ENCODE measurements at regions not wholly inside any gene's neighbourhood (a gene's known extent, or its start where the extent isn't known, plus 50 kb on each side); places are given as distances from the start of the nearest gene placed in this dataset.

GRCh38 chr2:7891312-7891711, 790.5 kb upstream of the ID2 start:
- Histone ChIP-seq H3K4me3 (ENCODE audit: low read length in 2 of 2) (no peak overlapping the region), H2BK120ac (ENCODE audit: low read depth, low read length) (no peak overlapping the region), H3K27me3 (ENCODE audit: control insufficient read depth in 3 of 3, insufficient read depth in 3 of 3, low read depth in 1 of 3, low read length in 3 of 3) (no peaks in the 10 kb centered on the region), H3K36me3 (replicated peaks in 1 of 2; ENCODE audit: control insufficient read depth in 2 of 2, insufficient read depth in 2 of 2, low read length in 2 of 2) (no peaks in the 10 kb centered on the region), H3K18ac (ENCODE audit: low read length) (no peak overlapping the region), H2AK5ac (ENCODE audit: low read depth, low read length) (no peak overlapping the region), H3K9ac (ENCODE audit: low read depth, low read length, poor library complexity) (no peak overlapping the region), H4K8ac (ENCODE audit: low read depth, low read length) (no peak overlapping the region), H3K23ac (ENCODE audit: low read depth, low read length, poor library complexity) (no peak overlapping the region), H2BK5ac (ENCODE audit: low read length) (no peak overlapping the region), H3K79me1 (ENCODE audit: low read depth, low read length) (no peaks in the 10 kb centered on the region), H2BK15ac (ENCODE audit: low read length) (no peak overlapping the region), H2AFZ (ENCODE audit: low read length) (no peak overlapping the region), H4K91ac (ENCODE audit: low read depth, low read length, poor library complexity) (no peak overlapping the region), H3K27ac (replicated peaks; ENCODE audit: low read length) (no peak overlapping the region), H3K9me3 (replicated peaks in 1 of 2; ENCODE audit: control insufficient read depth in 2 of 2, insufficient read depth in 1 of 2, low read depth in 1 of 2, low read length in 2 of 2) (no peaks in the 10 kb centered on the region), H3K4me2 (ENCODE audit: insufficient read depth, low read length, poor library complexity, severe bottlenecking) (no peak overlapping the region), H2BK12ac (ENCODE audit: low read length) (no peak overlapping the region), H3K4ac (ENCODE audit: low read length) (no peak overlapping the region), H3K4me1 (ENCODE audit: control insufficient read depth in 2 of 2, insufficient read depth in 1 of 2, low read depth in 1 of 2, low read length in 2 of 2) (peaks cover 0 to 5% of the 10 kb centered on the region in 2 donors), H3K14ac (ENCODE audit: low read length) (no peak overlapping the region)
- no peak for DNase-seq (ENCODE audit: low spot score)
- WGBS, 2 donors (ENCODE audit: extremely low coverage in 2 of 2, insufficient read length in 2 of 2, insufficient replicate concordance in 1 of 2) = no CpG with 5 or more reads among the region's 2 CpGs

- no peak overlapping the region for H3K27ac ChIP-seq (replicated peaks; ENCODE audit: low read length)
- no peak overlapping the region for H3K9ac ChIP-seq (ENCODE audit: low read depth, low read length, poor library complexity)
- no peak overlapping the region for H4K8ac ChIP-seq (ENCODE audit: low read depth, low read length)
- no peak overlapping the region for H3K18ac ChIP-seq (ENCODE audit: low read length)
- no peak overlapping the region for H3K4ac ChIP-seq (ENCODE audit: low read length)
- H2AK5ac ChIP-seq (ENCODE audit: low read depth, low read length) = no peak overlapping the region
- DNase-seq (ENCODE audit: low spot score) = no peak
- no peak overlapping the region for H4K91ac ChIP-seq (ENCODE audit: low read depth, low read length, poor library complexity)
- no peaks in the 10 kb centered on the region for H3K36me3 ChIP-seq (replicated peaks in 1 of 2; ENCODE audit: control insufficient read depth in 2 of 2, insufficient read depth in 2 of 2, low read length in 2 of 2)
- no peak overlapping the region for H3K4me2 ChIP-seq (ENCODE audit: insufficient read depth, low read length, poor library complexity, severe bottlenecking)
- H3K23ac ChIP-seq (ENCODE audit: low read depth, low read length, poor library complexity) = no peak overlapping the region
- H2BK5ac ChIP-seq (ENCODE audit: low read length) = no peak overlapping the region
- no peaks in the 10 kb centered on the region for H3K9me3 ChIP-seq (replicated peaks in 1 of 2; ENCODE audit: control insufficient read depth in 2 of 2, insufficient read depth in 1 of 2, low read depth in 1 of 2, low read length in 2 of 2)
- no peaks in the 10 kb centered on the region for H3K27me3 ChIP-seq (ENCODE audit: control insufficient read depth in 3 of 3, insufficient read depth in 3 of 3, low read depth in 1 of 3, low read length in 3 of 3)
- no peak overlapping the region for H3K4me3 ChIP-seq (ENCODE audit: low read length in 2 of 2)
- H2AFZ ChIP-seq (ENCODE audit: low read length) = no peak overlapping the region
- peaks cover 2 to 6% of the 10 kb centered on the region in 2 donors for H3K4me1 ChIP-seq (ENCODE audit: control insufficient read depth in 2 of 2, insufficient read depth in 1 of 2, low read depth in 1 of 2, low read length in 2 of 2)
- no peak overlapping the region for H3K14ac ChIP-seq (ENCODE audit: low read length)
- no peak overlapping the region for H2BK120ac ChIP-seq (ENCODE audit: low read depth, low read length)
- H3K79me1 ChIP-seq (ENCODE audit: low read depth, low read length) = no peaks in the 10 kb centered on the region
- no peak overlapping the region for H2BK12ac ChIP-seq (ENCODE audit: low read length)
- H2BK15ac ChIP-seq (ENCODE audit: low read length) = no peak overlapping the region
- no CpG with 5 or more reads among the region's 3 CpGs for WGBS, 2 donors (ENCODE audit: extremely low coverage in 2 of 2, insufficient read length in 2 of 2, insufficient replicate concordance in 1 of 2)
These were observed 786.6 kb upstream of the ID2 start for GRCh38 chr2:7895289-7895688.

GRCh38 chr2:7896940-7897487, 784.8 kb upstream of the ID2 start:
- Histone ChIP-seq H2BK120ac (ENCODE audit: low read depth, low read length) (no peak overlapping the region), H3K4me2 (ENCODE audit: insufficient read depth, low read length, poor library complexity, severe bottlenecking) (no peak overlapping the region), H2AK5ac (ENCODE audit: low read depth, low read length) (no peak overlapping the region), H3K9ac (ENCODE audit: low read depth, low read length, poor library complexity) (no peak overlapping the region), H3K23ac (ENCODE audit: low read depth, low read length, poor library complexity) (no peak overlapping the region), H3K79me1 (ENCODE audit: low read depth, low read length) (no peaks in the 10 kb centered on the region), H3K9me3 (replicated peaks in 1 of 2; ENCODE audit: control insufficient read depth in 2 of 2, insufficient read depth in 1 of 2, low read depth in 1 of 2, low read length in 2 of 2) (peaks cover 0 to 2% of the 10 kb centered on the region in 2 donors), H2BK5ac (ENCODE audit: low read length) (no peak overlapping the region), H3K36me3 (replicated peaks in 1 of 2; ENCODE audit: control insufficient read depth in 2 of 2, insufficient read depth in 2 of 2, low read length in 2 of 2) (no peaks in the 10 kb centered on the region), H3K4me1 (ENCODE audit: control insufficient read depth in 2 of 2, insufficient read depth in 1 of 2, low read depth in 1 of 2, low read length in 2 of 2) (peaks cover 2 to 8% of the 10 kb centered on the region in 2 donors), H3K27me3 (ENCODE audit: control insufficient read depth in 3 of 3, insufficient read depth in 3 of 3, low read depth in 1 of 3, low read length in 3 of 3) (peaks cover 0 to 2% (median 0%) of the 10 kb centered on the region in 3 experiments), H2BK12ac (ENCODE audit: low read length) (no peak overlapping the region), H3K4ac (ENCODE audit: low read length) (no peak overlapping the region), H3K4me3 (ENCODE audit: low read length in 2 of 2) (no peak overlapping the region), H3K27ac (replicated peaks; ENCODE audit: low read length) (no peak overlapping the region), H4K91ac (ENCODE audit: low read depth, low read length, poor library complexity) (no peak overlapping the region), H4K8ac (ENCODE audit: low read depth, low read length) (no peak overlapping the region), H2BK15ac (ENCODE audit: low read length) (no peak overlapping the region), H3K18ac (ENCODE audit: low read length) (no peak overlapping the region), H3K14ac (ENCODE audit: low read length) (no peak overlapping the region), H2AFZ (ENCODE audit: low read length) (no peak overlapping the region)
- no CpG with 5 or more reads among the region's 5 CpGs for WGBS, 2 donors (ENCODE audit: extremely low coverage in 2 of 2, insufficient read length in 2 of 2, insufficient replicate concordance in 1 of 2)
- no peak for DNase-seq (ENCODE audit: low spot score)

GRCh38 chr2:7899241-7899640, 782.6 kb upstream of the ID2 start:
- Histone ChIP-seq H4K8ac (ENCODE audit: low read depth, low read length) (no peak overlapping the region), H3K4me2 (ENCODE audit: insufficient read depth, low read length, poor library complexity, severe bottlenecking) (no peak overlapping the region), H2AK5ac (ENCODE audit: low read depth, low read length) (no peak overlapping the region), H3K9me3 (replicated peaks in 1 of 2; ENCODE audit: control insufficient read depth in 2 of 2, insufficient read depth in 1 of 2, low read depth in 1 of 2, low read length in 2 of 2) (peaks cover 0 to 2% of the 10 kb centered on the region in 2 donors), H3K27ac (replicated peaks; ENCODE audit: low read length) (no peak overlapping the region), H2BK5ac (ENCODE audit: low read length) (no peak overlapping the region), H4K91ac (ENCODE audit: low read depth, low read length, poor library complexity) (no peak overlapping the region), H2AFZ (ENCODE audit: low read length) (peak overlapping the region; percentile 41), H3K23ac (ENCODE audit: low read depth, low read length, poor library complexity) (no peak overlapping the region), H3K4me3 (ENCODE audit: low read length in 2 of 2) (no peak overlapping the region), H3K4ac (ENCODE audit: low read length) (no peak overlapping the region), H3K27me3 (ENCODE audit: control insufficient read depth in 3 of 3, insufficient read depth in 3 of 3, low read depth in 1 of 3, low read length in 3 of 3) (peaks cover 0 to 2% (median 0%) of the 10 kb centered on the region in 3 experiments), H3K79me1 (ENCODE audit: low read depth, low read length) (no peaks in the 10 kb centered on the region), H3K14ac (ENCODE audit: low read length) (no peak overlapping the region), H2BK120ac (ENCODE audit: low read depth, low read length) (no peak overlapping the region), H2BK12ac (ENCODE audit: low read length) (no peak overlapping the region), H2BK15ac (ENCODE audit: low read length) (no peak overlapping the region), H3K18ac (ENCODE audit: low read length) (no peak overlapping the region), H3K36me3 (replicated peaks in 1 of 2; ENCODE audit: control insufficient read depth in 2 of 2, insufficient read depth in 2 of 2, low read length in 2 of 2) (no peaks in the 10 kb centered on the region), H3K9ac (ENCODE audit: low read depth, low read length, poor library complexity) (no peak overlapping the region), H3K4me1 (ENCODE audit: control insufficient read depth in 2 of 2, insufficient read depth in 1 of 2, low read depth in 1 of 2, low read length in 2 of 2) (peaks cover 2 to 8% of the 10 kb centered on the region in 2 donors)
- DNase-seq (ENCODE audit: low spot score) = no peak
- 100% methylated on average over 1 of the region's 5 CpGs; no CpG with 5 or more reads in 1 of the 2 donors for WGBS, 2 donors (ENCODE audit: extremely low coverage in 2 of 2, insufficient read length in 2 of 2, insufficient replicate concordance in 1 of 2)

All from neuronal stem cell (in vitro differentiated cells).